H9 (cell line): ENCODE measurements at regions not wholly inside any gene's neighbourhood (a gene's known extent, or its start where the extent isn't known, plus 50 kb on each side); places are given as distances from the start of the nearest gene placed in this dataset.
A peak's percentile ranks its signal among the peaks of the same experiment; 100 is the strongest.

ENCODE experiments used
- DNase-seq: peaks from one replicate; pipeline ENCODE4 v3.0.0-alpha.2; 2017
- H2AFZ ChIP-seq: one replicate; pipeline ENCODE4 v1.6.1; 2013; ENCODE audit warnings: mild to moderate bottlenecking, low read length, control low read depth, moderate library complexity
- H2AK5ac ChIP-seq: 2 replicates; pipeline ENCODE4 v1.6.1; 2013; ENCODE audit warnings: low read length, control low read depth, mixed read lengths; ENCODE audit not compliant: insufficient read length
- H2BK120ac ChIP-seq: one replicate; pipeline ENCODE4 v1.6.1; 2013; ENCODE audit warnings: low read depth, mild to moderate bottlenecking, low read length, control low read depth, inconsistent platforms; ENCODE audit not compliant: poor library complexity, severe bottlenecking
- H2BK12ac ChIP-seq: 2 replicates; pipeline ENCODE4 v1.6.1; 2013; ENCODE audit warnings: low read length, control low read depth, mixed read lengths, low read depth; ENCODE audit not compliant: insufficient read length
- H2BK15ac ChIP-seq: 2 replicates; pipeline ENCODE4 v1.6.1; 2013; ENCODE audit warnings: low read depth, low read length, control low read depth
- H2BK20ac ChIP-seq: one replicate; pipeline ENCODE4 v1.6.1; 2013; ENCODE audit warnings: low read depth, mild to moderate bottlenecking, low read length, control low read depth, inconsistent platforms; ENCODE audit not compliant: poor library complexity, severe bottlenecking
- H2BK5ac ChIP-seq: 2 replicates; pipeline ENCODE4 v1.6.1; 2013; ENCODE audit warnings: low read length, control low read depth, mixed read lengths; ENCODE audit not compliant: insufficient read length
- H3K14ac ChIP-seq: 2 replicates; pipeline ENCODE4 v1.6.1; 2013; ENCODE audit warnings: low read length, control low read depth; ENCODE audit not compliant: insufficient read depth
- H3K18ac ChIP-seq: 2 replicates; pipeline ENCODE4 v1.6.1; 2013; ENCODE audit warnings: low read depth, mild to moderate bottlenecking, mixed read lengths, low read length, control low read depth; ENCODE audit not compliant: insufficient read length
- H3K23ac ChIP-seq: 2 replicates; pipeline ENCODE4 v1.6.1; 2013; ENCODE audit warnings: low read length, control low read depth, mixed read lengths, low read depth; ENCODE audit not compliant: insufficient read length
- H3K23me2 ChIP-seq: 2 replicates; pipeline ENCODE4 v1.6.1; 2013; ENCODE audit warnings: low read depth, mild to moderate bottlenecking, mixed read lengths, low read length, control low read depth; ENCODE audit not compliant: insufficient read length, poor library complexity, severe bottlenecking
- H3K27ac ChIP-seq: 2 replicates; pipeline ENCODE4 v1.5.1; 2013; ENCODE audit warnings: low read length, control low read depth, mixed read lengths, low read depth; ENCODE audit not compliant: insufficient read length
- H3K27me3 ChIP-seq: 2 replicates; pipeline ENCODE4 v1.6.1; 2013; ENCODE audit warnings: low read length, control low read depth, inconsistent platforms; ENCODE audit not compliant: insufficient read depth
- H3K4ac ChIP-seq: 2 replicates; pipeline ENCODE4 v1.6.1; 2013; ENCODE audit warnings: low read depth, mild to moderate bottlenecking, control low read depth, inconsistent platforms, low read length, moderate library complexity
- H3K4me1 ChIP-seq: 2 replicates; pipeline ENCODE4 v1.6.1; 2013; ENCODE audit warnings: low read length, control low read depth, inconsistent platforms; ENCODE audit not compliant: insufficient read depth
- H3K4me2 ChIP-seq: 2 replicates; pipeline ENCODE4 v1.6.1; 2013; ENCODE audit warnings: low read length, control low read depth, mixed read lengths; ENCODE audit not compliant: insufficient read length, insufficient read depth
- H3K56ac ChIP-seq: 2 replicates; pipeline ENCODE4 v1.6.1; 2013; ENCODE audit warnings: low read depth, mild to moderate bottlenecking, mixed read lengths, low read length, control low read depth; ENCODE audit not compliant: insufficient read length
- H3K79me1 ChIP-seq: 2 replicates; pipeline ENCODE4 v1.6.1; 2013; ENCODE audit warnings: low read depth, mild to moderate bottlenecking, moderate library complexity, low read length, control low read depth, inconsistent platforms; ENCODE audit not compliant: insufficient read depth, poor library complexity, severe bottlenecking
- H3K79me2 ChIP-seq: 2 replicates; pipeline ENCODE4 v1.6.1; 2013; ENCODE audit warnings: low read length, control low read depth, inconsistent platforms; ENCODE audit not compliant: insufficient read depth
- H3K9ac ChIP-seq: 2 replicates; pipeline ENCODE4 v1.6.1; 2013; ENCODE audit warnings: low read length, control low read depth, mixed read lengths; ENCODE audit not compliant: insufficient read length; ENCODE audit errors: extremely low read depth
- H3K9me3 ChIP-seq: one replicate; pipeline ENCODE4 v1.6.1; 2013; ENCODE audit warnings: low read depth, low read length, inconsistent platforms; ENCODE audit not compliant: control insufficient read depth
- H3T11ph ChIP-seq: one replicate; pipeline ENCODE4 v1.6.1; 2013; ENCODE audit warnings: mild to moderate bottlenecking, low read length, control low read depth, inconsistent platforms
- H4K20me1 ChIP-seq: one replicate; pipeline ENCODE4 v1.6.1; 2013; ENCODE audit not compliant: control insufficient read depth, insufficient read length, insufficient read depth
- H4K5ac ChIP-seq: 2 replicates; pipeline ENCODE4 v1.6.1; 2013; ENCODE audit warnings: low read depth, mild to moderate bottlenecking, mixed read lengths, low read length, control low read depth; ENCODE audit not compliant: insufficient read length
- H4K8ac ChIP-seq: replicated peaks from 2 replicates; pipeline ENCODE4 v1.6.1; 2013; ENCODE audit warnings: low read length, control low read depth, mixed read lengths, low read depth; ENCODE audit not compliant: insufficient read length
- H4K91ac ChIP-seq: 2 replicates; pipeline ENCODE4 v1.6.1; 2013; ENCODE audit warnings: low read depth, mild to moderate bottlenecking, moderate library complexity, mixed read lengths, low read length, control low read depth; ENCODE audit not compliant: insufficient read length
- H3K27ac Mint-ChIP-seq, 3 experiments: 2 replicates in 2 of 3; 3 replicates in 1 of 3; pipeline ENCODE4 v1.8.0; 2020 to 2021; ENCODE audit warnings: mixed read lengths in 3 of 3, mild to moderate bottlenecking in 1 of 3, moderate library complexity in 1 of 3
- H3K27me3 Mint-ChIP-seq: 2 replicates; pipeline ENCODE4 v1.8.0; 2021; ENCODE audit warnings: low read depth, mild to moderate bottlenecking, moderate library complexity, mixed read lengths
- H3K36me3 Mint-ChIP-seq, 3 experiments: 2 replicates in 2 of 3; 3 replicates in 1 of 3; pipeline ENCODE4 v1.8.0; 2020 to 2021; ENCODE audit warnings: low read depth in 3 of 3, mixed read lengths in 3 of 3; ENCODE audit not compliant: insufficient read depth in 1 of 3
- H3K4me1 Mint-ChIP-seq, 2 experiments: 2 replicates each; pipeline ENCODE4 v1.8.0; 2020; ENCODE audit warnings: mixed read lengths in 2 of 2
- H3K4me3 Mint-ChIP-seq, 2 experiments: 2 replicates in 1 of 2; 3 replicates in 1 of 2; pipeline ENCODE4 v1.8.0; 2020 to 2021; ENCODE audit warnings: mild to moderate bottlenecking in 2 of 2, mixed read lengths in 2 of 2, moderate library complexity in 1 of 2
- H3K9me3 Mint-ChIP-seq, 2 experiments: 2 replicates in 1 of 2; 3 replicates in 1 of 2; pipeline ENCODE4 v1.8.0; 2020; ENCODE audit warnings: mild to moderate bottlenecking in 2 of 2, mixed read lengths in 2 of 2, moderate library complexity in 1 of 2
- WGBS: extraction: QIAGEN DNeasy Blood & Tissue Kit; methylation state at CpG from one replicate; pipeline ENCODE4 v1.1.7; 2013; ENCODE audit warnings: missing lambda C conversion rate, low lambda C conversion rate, mixed read lengths; ENCODE audit not compliant: insufficient read length; ENCODE audit errors: extremely low coverage; 5-methylcytosine and 5-hydroxymethylcytosine counted together
- TF ChIP-seq, protein P1 (sequence below): fragments of 200-600 bp; sonication (generic); conservative IDR thresholded peaks from 3 replicates; pipeline ENCODE4 v1.8.0; 2021; ENCODE audit warnings: antibody characterized with exemption, mild to moderate bottlenecking

DNA sequence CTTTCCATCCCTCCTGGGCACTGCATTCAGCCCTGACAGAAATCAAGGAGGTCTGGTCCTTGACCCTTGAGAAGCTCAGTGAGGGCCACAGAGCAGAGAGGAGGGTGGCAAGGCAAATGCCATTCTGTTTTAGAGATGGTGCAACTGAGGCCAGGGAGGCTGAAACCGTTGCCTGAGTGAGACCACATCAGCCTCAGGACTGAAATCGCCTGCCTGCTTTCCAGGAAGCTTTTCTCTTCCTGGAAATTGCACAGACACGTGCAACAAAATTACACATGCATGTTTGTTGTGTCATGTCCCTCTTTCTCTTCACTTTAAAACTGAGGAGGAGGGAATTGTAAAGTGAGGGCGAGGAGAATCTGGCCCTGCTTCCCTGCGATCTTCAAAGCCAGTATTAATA, 113.7 kb upstream of the PDE10A start:
- no peak overlapping the region for H3K27ac ChIP-seq
- no peak overlapping the region for H3K14ac ChIP-seq
- no peak for DNase-seq
- H4K91ac ChIP-seq, result no peak overlapping the region
- H4K20me1 ChIP-seq, result no peaks in the 10 kb centered on the region
- no peak overlapping the region for H3K4me2 ChIP-seq
- H4K8ac ChIP-seq, result no peak overlapping the region
- no peak overlapping the region for H2BK120ac ChIP-seq
- Mint-ChIP-seq H3K9me3 (no peaks in the 10 kb centered on the region), H3K4me3 (peak overlapping the region in 1 of 2 experiments; percentile 21; a peak in 2 of 5 replicates), H3K36me3 (no peaks in the 10 kb centered on the region), H3K4me1 (peaks cover 15% of the 10 kb centered on the region in 2 experiments), H3K27ac (no peak overlapping the region; a peak in 1 of 7 replicates), H3K27me3 (peaks cover 17% of the 10 kb centered on the region)
- no peak overlapping the region for H3K9ac ChIP-seq
- no peaks in the 10 kb centered on the region for H3K79me1 ChIP-seq
- no peak overlapping the region for H3K18ac ChIP-seq
- no peak overlapping the region for H2BK12ac ChIP-seq
- H2AFZ ChIP-seq, result no peak overlapping the region
- no peaks in the 10 kb centered on the region for H3K27me3 ChIP-seq
- H3T11ph ChIP-seq, result no peak overlapping the region
- H4K5ac ChIP-seq, result no peak overlapping the region
- H3K23me2 ChIP-seq, result no peaks in the 10 kb centered on the region
- H3K56ac ChIP-seq, result no peak overlapping the region
- no peak overlapping the region for H2BK5ac ChIP-seq
- no peak overlapping the region for H2AK5ac ChIP-seq
- H3K4ac ChIP-seq, result no peak overlapping the region
- H2BK15ac ChIP-seq, result no peak overlapping the region
- H3K79me2 ChIP-seq, result no peaks in the 10 kb centered on the region
- WGBS, result no CpG with 5 or more reads among the region's 5 CpGs
- no peak overlapping the region for H2BK20ac ChIP-seq
- H3K9me3 ChIP-seq, result no peaks in the 10 kb centered on the region
- TF ChIP-seq, protein P1, sequence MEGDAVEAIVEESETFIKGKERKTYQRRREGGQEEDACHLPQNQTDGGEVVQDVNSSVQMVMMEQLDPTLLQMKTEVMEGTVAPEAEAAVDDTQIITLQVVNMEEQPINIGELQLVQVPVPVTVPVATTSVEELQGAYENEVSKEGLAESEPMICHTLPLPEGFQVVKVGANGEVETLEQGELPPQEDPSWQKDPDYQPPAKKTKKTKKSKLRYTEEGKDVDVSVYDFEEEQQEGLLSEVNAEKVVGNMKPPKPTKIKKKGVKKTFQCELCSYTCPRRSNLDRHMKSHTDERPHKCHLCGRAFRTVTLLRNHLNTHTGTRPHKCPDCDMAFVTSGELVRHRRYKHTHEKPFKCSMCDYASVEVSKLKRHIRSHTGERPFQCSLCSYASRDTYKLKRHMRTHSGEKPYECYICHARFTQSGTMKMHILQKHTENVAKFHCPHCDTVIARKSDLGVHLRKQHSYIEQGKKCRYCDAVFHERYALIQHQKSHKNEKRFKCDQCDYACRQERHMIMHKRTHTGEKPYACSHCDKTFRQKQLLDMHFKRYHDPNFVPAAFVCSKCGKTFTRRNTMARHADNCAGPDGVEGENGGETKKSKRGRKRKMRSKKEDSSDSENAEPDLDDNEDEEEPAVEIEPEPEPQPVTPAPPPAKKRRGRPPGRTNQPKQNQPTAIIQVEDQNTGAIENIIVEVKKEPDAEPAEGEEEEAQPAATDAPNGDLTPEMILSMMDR, result no peak
- H3K23ac ChIP-seq, result no peak overlapping the region
- H3K4me1 ChIP-seq, result peaks cover 4% of the 10 kb centered on the region; the same call in 1 of the 2 replicates
